Large intestine (tissue), 3 donors: ENCODE measurements at regions not wholly inside any gene's neighbourhood (a gene's known extent, or its start where the extent isn't known, plus 50 kb on each side); places are given as distances from the start of the nearest gene placed in this dataset.
A peak's percentile ranks its signal among the peaks of the same experiment; 100 is the strongest.

Experiments used
- DNase-seq, 2 donors: peaks; one replicate each; pipeline versions ENCODE4 v3.0.0 to v3.0.0-alpha.2; 2013
- H3K27ac ChIP-seq: one replicate; pipeline ENCODE4 v1.5.1; 2013; ENCODE audit warnings: low read length
- H3K27me3 ChIP-seq: 2 replicates; pipeline ENCODE4 v1.6.1; 2013; ENCODE audit warnings: low read length; ENCODE audit not compliant: control insufficient read depth, insufficient read depth
- H3K36me3 ChIP-seq: 2 replicates; pipeline ENCODE4 v1.6.1; 2013; ENCODE audit warnings: low read length; ENCODE audit not compliant: control insufficient read depth, insufficient read depth
- H3K4me1 ChIP-seq: one replicate; pipeline ENCODE4 v1.6.1; 2013; ENCODE audit warnings: low read length; ENCODE audit not compliant: control insufficient read depth, insufficient read depth
- H3K4me3 ChIP-seq: one replicate; pipeline ENCODE4 v1.5.1; 2013; ENCODE audit warnings: low read length
- H3K9me3 ChIP-seq: one replicate; pipeline ENCODE4 v1.6.1; 2013; ENCODE audit warnings: mild to moderate bottlenecking, low read depth, low read length, moderate library complexity; ENCODE audit not compliant: control insufficient read depth
- WGBS: methylation state at CpG from one replicate; pipeline ENCODE4 v1.1.5; 2013; ENCODE audit warnings: low lambda C conversion rate; ENCODE audit not compliant: insufficient coverage; 5-methylcytosine and 5-hydroxymethylcytosine counted together

- WGBS = no CpG with 5 or more reads among the region's 10 CpGs
- H3K4me1 ChIP-seq = no peaks in the 10 kb centered on the region
- no peak for DNase-seq
- no peaks in the 10 kb centered on the region for H3K36me3 ChIP-seq
- peaks cover 6% of the 10 kb centered on the region for H3K27me3 ChIP-seq
- H3K9me3 ChIP-seq = no peaks in the 10 kb centered on the region
- no peak overlapping the region for H3K27ac ChIP-seq
- H3K4me3 ChIP-seq = no peak overlapping the region
Observed at GRCh38 chr17:5705876-5706576, 121.7 kb upstream of the NLRP1 start.

GRCh38 chr17:5706577-5707210, 122.4 kb upstream of the NLRP1 start:
- Histone ChIP-seq H3K27ac (no peak overlapping the region), H3K36me3 (no peaks in the 10 kb centered on the region), H3K4me3 (no peak overlapping the region), H3K4me1 (no peaks in the 10 kb centered on the region), H3K27me3 (peaks cover 12% of the 10 kb centered on the region), H3K9me3 (no peaks in the 10 kb centered on the region)
- peak; percentile 7 to 17 for DNase-seq
- WGBS = no CpG with 5 or more reads among the region's 8 CpGs

GRCh38 chr17:5707482-5707881, 123.2 kb upstream of the NLRP1 start:
- no peak overlapping the region for H3K27ac ChIP-seq
- H3K27me3 ChIP-seq = peaks cover 15% of the 10 kb centered on the region
- H3K4me3 ChIP-seq = no peak overlapping the region
- no peaks in the 10 kb centered on the region for H3K9me3 ChIP-seq
- WGBS = no CpG with 5 or more reads among the region's 5 CpGs
- DNase-seq = no peak
- no peaks in the 10 kb centered on the region for H3K4me1 ChIP-seq
- H3K36me3 ChIP-seq = no peaks in the 10 kb centered on the region

GRCh38 chr17:5708344-5708743, 124.0 kb upstream of the NLRP1 start:
- Histone ChIP-seq H3K27ac (no peak overlapping the region), H3K9me3 (no peaks in the 10 kb centered on the region), H3K27me3 (peaks cover 15% of the 10 kb centered on the region), H3K4me1 (no peaks in the 10 kb centered on the region), H3K36me3 (no peaks in the 10 kb centered on the region), H3K4me3 (no peak overlapping the region)
- DNase-seq = no peak

- no peaks in the 10 kb centered on the region for H3K9me3 ChIP-seq
- H3K27ac ChIP-seq = no peak overlapping the region
- peaks cover 15% of the 10 kb centered on the region for H3K27me3 ChIP-seq
- no peak for DNase-seq
- no CpG with 5 or more reads among the region's 8 CpGs for WGBS
- no peaks in the 10 kb centered on the region for H3K36me3 ChIP-seq
- H3K4me3 ChIP-seq = no peak overlapping the region
- H3K4me1 ChIP-seq = no peaks in the 10 kb centered on the region
Observed at GRCh38 chr17:5711344-5711743, 127.0 kb upstream of the NLRP1 start.

GRCh38 chr17:5714993-5715392, 130.7 kb upstream of the NLRP1 start:
- no peak for DNase-seq
- no CpG with 5 or more reads among the region's 9 CpGs for WGBS
- H3K4me3 ChIP-seq = no peak overlapping the region
- H3K9me3 ChIP-seq = no peaks in the 10 kb centered on the region
- H3K27ac ChIP-seq = no peak overlapping the region
- H3K27me3 ChIP-seq = peaks cover 15% of the 10 kb centered on the region
- no peaks in the 10 kb centered on the region for H3K4me1 ChIP-seq
- no peaks in the 10 kb centered on the region for H3K36me3 ChIP-seq

GRCh38 chr17:5715478-5715877, 131.2 kb upstream of the NLRP1 start:
- DNase-seq = no peak
- Histone ChIP-seq H3K4me1 (no peaks in the 10 kb centered on the region), H3K36me3 (no peaks in the 10 kb centered on the region), H3K4me3 (no peak overlapping the region), H3K9me3 (no peaks in the 10 kb centered on the region), H3K27me3 (peaks cover 13% of the 10 kb centered on the region), H3K27ac (no peak overlapping the region)
- WGBS = 76% methylated on average over 4 of the region's 8 CpGs

- Histone ChIP-seq H3K36me3 (no peaks in the 10 kb centered on the region), H3K4me3 (no peak overlapping the region), H3K27me3 (no peaks in the 10 kb centered on the region), H3K4me1 (no peaks in the 10 kb centered on the region), H3K9me3 (no peaks in the 10 kb centered on the region), H3K27ac (no peak overlapping the region)
- DNase-seq = no peak
- 80% methylated on average over 1 of the region's 4 CpGs for WGBS
Observed at GRCh38 chr17:5718726-5719125, 134.4 kb upstream of the NLRP1 start.

- no peak for DNase-seq
- Histone ChIP-seq H3K4me3 (no peak overlapping the region), H3K27me3 (no peaks in the 10 kb centered on the region), H3K36me3 (no peaks in the 10 kb centered on the region), H3K4me1 (no peaks in the 10 kb centered on the region), H3K27ac (no peak overlapping the region), H3K9me3 (no peaks in the 10 kb centered on the region)
- WGBS = 92% methylated on average over 2 of the region's 4 CpGs
Observed at GRCh38 chr17:5719976-5720375, 135.7 kb upstream of the NLRP1 start.

GRCh38 chr17:5730373-5730772, 146.1 kb upstream of the NLRP1 start:
- Histone ChIP-seq H3K4me3 (no peak overlapping the region), H3K4me1 (no peaks in the 10 kb centered on the region), H3K27ac (no peak overlapping the region), H3K36me3 (no peaks in the 10 kb centered on the region), H3K9me3 (no peaks in the 10 kb centered on the region), H3K27me3 (peaks cover 3% of the 10 kb centered on the region)
- WGBS = no CpG with 5 or more reads among the region's 6 CpGs
- no peak for DNase-seq

- no peak overlapping the region for H3K27ac ChIP-seq
- WGBS = 40% methylated on average over 1 of the region's 1 CpG
Observed at GRCh38 chr17:5740937-5741336, 156.6 kb upstream of the NLRP1 start.

More at GRCh38 chr17:5740937-5741336, 156.6 kb upstream of the NLRP1 start:
- H3K27me3 ChIP-seq = peaks cover 2% of the 10 kb centered on the region
- DNase-seq = no peak
- H3K36me3 ChIP-seq = no peaks in the 10 kb centered on the region
- no peak overlapping the region for H3K4me3 ChIP-seq
- no peaks in the 10 kb centered on the region for H3K4me1 ChIP-seq
- H3K9me3 ChIP-seq = no peaks in the 10 kb centered on the region
